Naive thymus-derived CD4-positive, alpha-beta T cell (primary cell): ENCODE measurements at regions not wholly inside any gene's neighbourhood (a gene's known extent, or its start where the extent isn't known, plus 50 kb on each side); places are given as distances from the start of the nearest gene placed in this dataset.

Experiments
- ATAC-seq: fragments of 150-1000 bp; cut with Tn5 transposase; 2 replicates; pipeline ENCODE4 v1.10.0; 2021; ENCODE audit warnings: mild to moderate bottlenecking, moderate library complexity
- CTCF ChIA-PET: fragments of 350-600 bp; sonication (Branson Sonifier 250); formaldehyde crosslinking; loops from one replicate; lab custom pipeline; 2021; ENCODE audit warnings: antibody characterized with exemption; lab: Charles Lee
- POLR2A ChIA-PET: fragments of 350-600 bp; sonication (Branson Sonifier 250); formaldehyde crosslinking; loops from one replicate; lab custom pipeline; 2021; ENCODE audit warnings: antibody characterized with exemption, inconsistent platforms; lab: Charles Lee
- DNase-seq, 9 donors: peaks; one replicate each; pipeline versions ENCODE4 v3.0.0 to v3.0.0-alpha.2; 2020 to 2022; ENCODE audit warnings: mixed read lengths in 1 of 9
- H3K27ac ChIP-seq: one replicate; pipeline ENCODE4 v1.7.0; 2013; ENCODE audit warnings: mild to moderate bottlenecking, low read depth, low read length, moderate library complexity
- H3K27me3 ChIP-seq, 2 donors: one replicate each; pipeline ENCODE4 v1.7.0; 2013; ENCODE audit warnings: low read length in 2 of 2, mild to moderate bottlenecking in 2 of 2, moderate library complexity in 2 of 2; ENCODE audit not compliant: control insufficient read depth in 2 of 2, insufficient read depth in 2 of 2
- H3K36me3 ChIP-seq, 3 experiments: 1 replicate in 2 of 3; 2 replicates in 1 of 3; pipeline ENCODE4 v1.7.0; 2013; ENCODE audit warnings: low read length in 3 of 3, mild to moderate bottlenecking in 3 of 3, moderate library complexity in 1 of 3; ENCODE audit not compliant: insufficient read depth in 3 of 3, control insufficient read depth in 2 of 3
- H3K4me1 ChIP-seq, 2 donors: one replicate each; pipeline ENCODE4 v1.7.0; 2013; ENCODE audit warnings: low read length in 2 of 2, mild to moderate bottlenecking in 2 of 2, moderate library complexity in 1 of 2; ENCODE audit not compliant: control insufficient read depth in 2 of 2, insufficient read depth in 2 of 2
- H3K4me3 ChIP-seq: 2 replicates; pipeline ENCODE4 v1.7.0; 2013; ENCODE audit warnings: mild to moderate bottlenecking, low read length
- H3K9me3 ChIP-seq, 3 experiments: 1 replicate in 2 of 3; 2 replicates in 1 of 3; pipeline ENCODE4 v1.7.0; 2013; ENCODE audit warnings: low read length in 3 of 3; ENCODE audit not compliant: control insufficient read depth in 2 of 3
- H3K27ac Mint-ChIP-seq, 9 donors: one replicate each; pipeline ENCODE4 v1.8.0; 2020 to 2022; ENCODE audit warnings: mixed read lengths in 9 of 9, mild to moderate bottlenecking in 8 of 9, moderate library complexity in 5 of 9, inconsistent platforms in 2 of 9
- H3K27me3 Mint-ChIP-seq, 5 donors: one replicate each; pipeline ENCODE4 v1.8.0; 2021 to 2022; ENCODE audit warnings: mixed read lengths in 5 of 5, mild to moderate bottlenecking in 1 of 5
- H3K36me3 Mint-ChIP-seq, 5 donors: one replicate each; pipeline ENCODE4 v1.8.0; 2020 to 2022; ENCODE audit warnings: mixed read lengths in 5 of 5, mild to moderate bottlenecking in 3 of 5, inconsistent platforms in 1 of 5
- H3K4me1 Mint-ChIP-seq, 7 donors: one replicate each; pipeline ENCODE4 v1.8.0; 2020 to 2022; ENCODE audit warnings: mixed read lengths in 7 of 7, mild to moderate bottlenecking in 3 of 7, inconsistent platforms in 1 of 7
- H3K4me3 Mint-ChIP-seq, 10 donors: one replicate each; pipeline ENCODE4 v1.8.0; 2020 to 2022; ENCODE audit warnings: mild to moderate bottlenecking in 10 of 10, mixed read lengths in 10 of 10, moderate library complexity in 6 of 10, inconsistent platforms in 2 of 10
- H3K9me3 Mint-ChIP-seq, 11 donors: one replicate each; pipeline ENCODE4 v1.8.0; 2020 to 2022; ENCODE audit warnings: mixed read lengths in 11 of 11, mild to moderate bottlenecking in 4 of 11, inconsistent platforms in 1 of 11, moderate library complexity in 1 of 11
- intact Hi-C, 2 donors: fragments of 100-400 bp; cut with micrococcal nuclease; formaldehyde crosslinking; loops; one replicate each; pipeline ENCODE4 v1.15.1; 2023

GRCh38 chr3:30097022-30097650, 509.3 kb upstream of the TGFBR2 start:
- H3K9me3 Mint-ChIP-seq: peaks cover 0 to 21% (median 7%) of the 10 kb centered on the region in 11 donors
- Histone ChIP-seq H3K9me3 (no peaks in the 10 kb centered on the region), H3K4me1 (no peaks in the 10 kb centered on the region), H3K27me3 (no peaks in the 10 kb centered on the region), H3K4me3 (no peak overlapping the region), H3K36me3 (no peaks in the 10 kb centered on the region), H3K27ac (no peak overlapping the region)
- intact Hi-C loops: no loop called here
- no peaks in the 10 kb centered on the region for H3K4me1 Mint-ChIP-seq
- DNase-seq (no peak), ATAC-seq (no peak)
- peaks cover 0 to 16% (median 5%) of the 10 kb centered on the region in 5 donors for H3K27me3 Mint-ChIP-seq
- H3K36me3 Mint-ChIP-seq: peaks cover 0 to 5% (median 4%) of the 10 kb centered on the region in 5 donors
- H3K4me3 Mint-ChIP-seq: no peak overlapping the region
- H3K27ac Mint-ChIP-seq: no peak overlapping the region
- CTCF ChIA-PET: no interaction called here
- POLR2A ChIA-PET: no interaction called here

GRCh38 chr3:30098243-30098642, 508.2 kb upstream of the TGFBR2 start:
- intact Hi-C loops: no loop called here

GRCh38 chr3:30098653-30099455, 507.5 kb upstream of the TGFBR2 start:
- ChIA-PET CTCF (no interaction called here), POLR2A (no interaction called here)
- H3K9me3 Mint-ChIP-seq: peaks cover 0 to 20% (median 7%) of the 10 kb centered on the region in 11 donors
- H3K4me3 Mint-ChIP-seq: no peak overlapping the region
- peaks cover 0 to 6% (median 5%) of the 10 kb centered on the region in 5 donors for H3K27me3 Mint-ChIP-seq
- intact Hi-C loops: no loop called here
- H3K4me1 ChIP-seq: no peaks in the 10 kb centered on the region
- H3K4me1 Mint-ChIP-seq: no peaks in the 10 kb centered on the region
- H3K27me3 ChIP-seq: no peaks in the 10 kb centered on the region
- H3K36me3 Mint-ChIP-seq: peaks cover 0 to 5% (median 4%) of the 10 kb centered on the region in 5 donors
- no peaks in the 10 kb centered on the region for H3K36me3 ChIP-seq
- no peak overlapping the region for H3K27ac Mint-ChIP-seq
- DNase-seq (no peak), ATAC-seq (no peak)
- no peak overlapping the region for H3K4me3 ChIP-seq
- H3K27ac ChIP-seq: no peak overlapping the region
- no peaks in the 10 kb centered on the region for H3K9me3 ChIP-seq

More at GRCh38 chr3:30098243-30098642, 508.2 kb upstream of the TGFBR2 start:
- ATAC-seq (no peak), DNase-seq (no peak)
- H3K4me3 Mint-ChIP-seq: no peak overlapping the region
- CTCF ChIA-PET: no interaction called here
- Histone ChIP-seq H3K27me3 (no peaks in the 10 kb centered on the region), H3K9me3 (no peaks in the 10 kb centered on the region), H3K4me3 (no peak overlapping the region), H3K27ac (no peak overlapping the region), H3K4me1 (no peaks in the 10 kb centered on the region), H3K36me3 (no peaks in the 10 kb centered on the region)
- H3K27ac Mint-ChIP-seq: no peak overlapping the region
- H3K36me3 Mint-ChIP-seq: peaks cover 0 to 5% (median 4%) of the 10 kb centered on the region in 5 donors
- peaks cover 0 to 6% (median 5%) of the 10 kb centered on the region in 5 donors for H3K27me3 Mint-ChIP-seq
- peaks cover 0 to 20% (median 7%) of the 10 kb centered on the region in 11 donors for H3K9me3 Mint-ChIP-seq
- no peaks in the 10 kb centered on the region for H3K4me1 Mint-ChIP-seq
- POLR2A ChIA-PET: no interaction called here

GRCh38 chr3:30102356-30102755, 504.0 kb upstream of the TGFBR2 start:
- peaks cover 0 to 10% (median 3%) of the 10 kb centered on the region in 5 donors for H3K36me3 Mint-ChIP-seq
- ATAC-seq (no peak), DNase-seq (no peak)
- H3K27me3 ChIP-seq: no peaks in the 10 kb centered on the region
- H3K9me3 Mint-ChIP-seq: peaks cover 0 to 14% (median 2%) of the 10 kb centered on the region in 11 donors
- no peak overlapping the region for H3K27ac ChIP-seq
- H3K4me1 Mint-ChIP-seq: no peaks in the 10 kb centered on the region
- intact Hi-C loops: no loop called here
- ChIA-PET POLR2A (no interaction called here), CTCF (no interaction called here)
- no peak overlapping the region for H3K4me3 Mint-ChIP-seq
- H3K27ac Mint-ChIP-seq: no peak overlapping the region
- H3K36me3 ChIP-seq: no peaks in the 10 kb centered on the region
- H3K27me3 Mint-ChIP-seq: peaks cover 0 to 15% (median 10%) of the 10 kb centered on the region in 5 donors
- no peak overlapping the region for H3K4me3 ChIP-seq
- no peaks in the 10 kb centered on the region for H3K4me1 ChIP-seq
- no peaks in the 10 kb centered on the region for H3K9me3 ChIP-seq

GRCh38 chr3:30103186-30103585, 503.2 kb upstream of the TGFBR2 start:
- no peak overlapping the region for H3K4me3 Mint-ChIP-seq
- ATAC-seq (no peak), DNase-seq (no peak)
- ChIA-PET POLR2A (interaction anchor here (0.8 kb wide), 1 partner anchor 611 kb away, joined by 3 read pairs; no protein-coding TSS in a partner anchor), CTCF (no interaction called here)
- H3K36me3 ChIP-seq: no peaks in the 10 kb centered on the region
- H3K9me3 ChIP-seq: no peaks in the 10 kb centered on the region
- H3K27ac ChIP-seq: no peak overlapping the region
- peaks cover 0 to 14% (median 2%) of the 10 kb centered on the region in 11 donors for H3K9me3 Mint-ChIP-seq
- H3K4me1 ChIP-seq: no peaks in the 10 kb centered on the region
- H3K27ac Mint-ChIP-seq: no peak overlapping the region
- no peaks in the 10 kb centered on the region for H3K4me1 Mint-ChIP-seq
- intact Hi-C loops: no loop called here
- peaks cover 0 to 10% (median 3%) of the 10 kb centered on the region in 5 donors for H3K36me3 Mint-ChIP-seq
- H3K27me3 ChIP-seq: no peaks in the 10 kb centered on the region
- no peak overlapping the region for H3K4me3 ChIP-seq
- H3K27me3 Mint-ChIP-seq: peaks cover 0 to 15% (median 10%) of the 10 kb centered on the region in 5 donors

- H3K27me3 Mint-ChIP-seq: peaks cover 13 to 16% (median 14%) of the 10 kb centered on the region in 5 donors
- no peaks in the 10 kb centered on the region for H3K4me1 ChIP-seq
- ATAC-seq (no peak), DNase-seq (no peak)
- ChIA-PET POLR2A (no interaction called here), CTCF (interaction anchor here (0.5 kb wide), 1 partner anchor 92 kb away, joined by 4 read pairs; no protein-coding TSS in a partner anchor)
- no peak overlapping the region for H3K27ac ChIP-seq
- no peaks in the 10 kb centered on the region for H3K9me3 ChIP-seq
- H3K27me3 ChIP-seq: no peaks in the 10 kb centered on the region
- no peak overlapping the region for H3K27ac Mint-ChIP-seq
- no peak overlapping the region for H3K4me3 Mint-ChIP-seq
- H3K4me3 ChIP-seq: no peak overlapping the region
- peaks cover 0 to 10% (median 3%) of the 10 kb centered on the region in 5 donors for H3K36me3 Mint-ChIP-seq
- intact Hi-C loops: no loop called here
- H3K36me3 ChIP-seq: no peaks in the 10 kb centered on the region
- H3K4me1 Mint-ChIP-seq: peaks cover 0 to 6% (median 0%) of the 10 kb centered on the region in 7 donors
- H3K9me3 Mint-ChIP-seq: peaks cover 0 to 14% (median 2%) of the 10 kb centered on the region in 11 donors
Measured at GRCh38 chr3:30107531-30107930, 498.9 kb upstream of the TGFBR2 start.
